Esophagus muscularis mucosa (tissue), 4 donors: ENCODE measurements at regions not wholly inside any gene's neighbourhood (a gene's known extent, or its start where the extent isn't known, plus 50 kb on each side); places are given as distances from the start of the nearest gene placed in this dataset.

Experiments used
- DNase-seq: peaks from one replicate; pipeline ENCODE4 v3.0.0-alpha.2; 2017; ENCODE audit errors: extremely low spot score
- H3K27ac ChIP-seq, 4 donors: fragments of 200-600 bp; sonication (generic); replicated peaks in 1 of 4; 1 replicate in 3 of 4; 2 replicates in 1 of 4; pipeline ENCODE4 v1.5.1; 2016 to 2019; ENCODE audit warnings: mild to moderate bottlenecking in 1 of 4
- H3K27me3 ChIP-seq, 4 donors: fragments of 200-600 bp; sonication (generic); one replicate each; pipeline versions ENCODE4 v1.5.1 to v1.6.0; 2016 to 2019
- H3K36me3 ChIP-seq, 4 donors: fragments of 200-600 bp; sonication (generic); one replicate each; pipeline ENCODE4 v1.5.1; 2016 to 2019
- H3K4me1 ChIP-seq, 4 donors: fragments of 200-600 bp; sonication (generic); one replicate each; pipeline ENCODE4 v1.5.1; 2016 to 2019
- H3K4me3 ChIP-seq, 4 donors: fragments of 200-600 bp; sonication (generic); 1 replicate in 2 of 4; 2 replicates in 2 of 4; pipeline ENCODE4 v1.5.1; 2016 to 2019; ENCODE audit warnings: mild to moderate bottlenecking in 4 of 4, moderate library complexity in 1 of 4
- H3K9me3 ChIP-seq, 4 donors: fragments of 200-600 bp; sonication (generic); 1 replicate in 3 of 4; 2 replicates in 1 of 4; pipeline ENCODE4 v1.5.1; 2016 to 2019
- EP300 ChIP-seq: sonication (generic); formaldehyde crosslinking; IDR thresholded peaks from one replicate; pipeline ENCODE4 v1.6.1; 2017; ENCODE audit warnings: antibody characterized with exemption
- POLR2A ChIP-seq: fragments of 450-650 bp; IDR thresholded peaks from one replicate; pipeline ENCODE4 v1.6.1; 2017; ENCODE audit warnings: antibody characterized with exemption, moderate library complexity, mild to moderate bottlenecking, low read depth
- POLR2AphosphoS5 ChIP-seq, 2 donors: sonication (generic); formaldehyde crosslinking; IDR thresholded peaks; one replicate each; pipeline ENCODE4 v1.6.1; 2017; ENCODE audit warnings: antibody characterized with exemption in 2 of 2
- WGBS: methylation state at CpG from one replicate; pipeline ENCODE4 v1.1.5; 2018; 5-methylcytosine and 5-hydroxymethylcytosine counted together
- intact Hi-C: fragments of 100-400 bp; cut with DNase I; formaldehyde crosslinking; loops from one replicate; pipeline ENCODE4 v1.15.1; 2023
- TF ChIP-seq, protein P1 (sequence below), 3 experiments: fragments of 200-600 bp in 2 of 3; fragments of 450-650 bp in 1 of 3; sonication (generic) in 2 of 3; IDR thresholded peaks; one replicate each; pipeline ENCODE4 v1.5.1; 2017 to 2019; ENCODE audit warnings: antibody characterized with exemption in 3 of 3, mild to moderate bottlenecking in 2 of 3, moderate library complexity in 1 of 3

DNA sequence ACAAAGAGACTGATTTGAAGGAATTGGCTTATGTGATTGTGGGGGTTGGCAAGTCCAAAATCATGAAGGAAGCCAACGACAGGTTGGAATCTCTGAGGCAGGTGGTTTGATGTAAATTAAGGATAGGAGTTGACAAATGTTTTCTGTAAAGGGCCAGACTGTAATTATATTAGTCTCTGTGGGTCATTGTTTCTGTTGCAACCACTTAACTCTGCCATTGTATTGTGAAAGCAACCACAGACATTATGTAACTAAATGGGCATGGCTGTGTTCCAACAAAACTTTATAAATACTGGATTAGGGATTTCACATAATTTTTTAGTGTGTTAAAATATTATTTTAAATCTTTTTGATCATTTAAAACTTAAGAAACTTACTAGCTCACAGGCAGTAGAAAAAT, 199.2 kb upstream of the MYLIP start:
- Histone ChIP-seq H3K4me3 (no peak overlapping the region), H3K36me3 (no peaks in the 10 kb centered on the region), H3K4me1 (no peaks in the 10 kb centered on the region), H3K27me3 (no peaks in the 10 kb centered on the region), H3K9me3 (peaks cover 0 to 10% (median 0%) of the 10 kb centered on the region in 4 donors), H3K27ac (no peak overlapping the region)
- intact Hi-C loops: no loop called here
- WGBS: 70% methylated on average over 1 of the region's 1 CpG
- TF ChIP-seq, protein P1, sequence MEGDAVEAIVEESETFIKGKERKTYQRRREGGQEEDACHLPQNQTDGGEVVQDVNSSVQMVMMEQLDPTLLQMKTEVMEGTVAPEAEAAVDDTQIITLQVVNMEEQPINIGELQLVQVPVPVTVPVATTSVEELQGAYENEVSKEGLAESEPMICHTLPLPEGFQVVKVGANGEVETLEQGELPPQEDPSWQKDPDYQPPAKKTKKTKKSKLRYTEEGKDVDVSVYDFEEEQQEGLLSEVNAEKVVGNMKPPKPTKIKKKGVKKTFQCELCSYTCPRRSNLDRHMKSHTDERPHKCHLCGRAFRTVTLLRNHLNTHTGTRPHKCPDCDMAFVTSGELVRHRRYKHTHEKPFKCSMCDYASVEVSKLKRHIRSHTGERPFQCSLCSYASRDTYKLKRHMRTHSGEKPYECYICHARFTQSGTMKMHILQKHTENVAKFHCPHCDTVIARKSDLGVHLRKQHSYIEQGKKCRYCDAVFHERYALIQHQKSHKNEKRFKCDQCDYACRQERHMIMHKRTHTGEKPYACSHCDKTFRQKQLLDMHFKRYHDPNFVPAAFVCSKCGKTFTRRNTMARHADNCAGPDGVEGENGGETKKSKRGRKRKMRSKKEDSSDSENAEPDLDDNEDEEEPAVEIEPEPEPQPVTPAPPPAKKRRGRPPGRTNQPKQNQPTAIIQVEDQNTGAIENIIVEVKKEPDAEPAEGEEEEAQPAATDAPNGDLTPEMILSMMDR (IDR thresholded peaks at IDR 0.05): no peak
- TF ChIP-seq EP300 (no peak), POLR2AphosphoS5 (IDR thresholded peaks at IDR 0.05) (no peak), POLR2A (no peak)
- DNase-seq: no peak

DNA sequence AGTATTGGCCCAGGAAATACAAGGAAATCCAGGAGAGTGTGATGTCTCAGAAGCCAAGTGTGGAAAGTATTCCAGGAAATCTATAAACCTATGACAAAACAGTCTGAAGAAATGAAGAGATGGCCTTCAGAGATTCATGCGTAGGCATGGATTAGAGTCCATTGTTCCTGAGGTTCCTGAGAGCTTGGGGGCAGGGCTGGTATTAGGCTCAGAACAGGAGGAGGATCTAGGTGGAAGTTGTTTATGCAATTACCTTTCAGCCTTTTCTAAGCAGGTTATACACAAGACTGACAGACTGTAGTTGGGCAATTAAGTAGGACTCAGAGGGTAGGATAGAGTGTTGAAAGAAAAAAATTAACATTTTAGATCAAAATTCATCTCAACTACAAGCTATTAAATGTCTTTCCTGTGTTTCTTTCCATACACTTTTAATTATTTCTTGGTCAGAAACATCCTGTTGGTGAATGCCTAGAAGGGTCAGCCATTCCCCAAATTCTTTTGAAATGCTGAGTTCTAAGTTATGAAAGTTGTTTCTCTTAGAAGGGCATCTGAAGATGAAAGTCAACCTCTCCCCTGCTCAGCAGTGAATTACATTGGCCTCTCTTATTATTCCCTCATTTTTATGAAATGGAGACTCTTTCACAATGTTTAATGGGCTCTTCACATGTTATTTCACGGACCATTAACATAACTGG, 201.2 kb upstream of the MYLIP start:
- DNase-seq: no peak
- H3K27me3 ChIP-seq: no peaks in the 10 kb centered on the region
- H3K9me3 ChIP-seq: peaks cover 0 to 10% (median 0%) of the 10 kb centered on the region in 4 donors
- 89% methylated on average over 2 of the region's 2 CpGs for WGBS
- H3K4me1 ChIP-seq: no peaks in the 10 kb centered on the region
- H3K4me3 ChIP-seq: no peak overlapping the region
- no peaks in the 10 kb centered on the region for H3K36me3 ChIP-seq
- H3K27ac ChIP-seq: no peak overlapping the region
- intact Hi-C loops: no loop called here
- TF ChIP-seq POLR2AphosphoS5 (IDR thresholded peaks at IDR 0.05): no peak
- TF ChIP-seq, protein P1 (IDR thresholded peaks at IDR 0.05): no peak
- no peak for TF ChIP-seq EP300
- TF ChIP-seq POLR2A: no peak

- no peak overlapping the region for H3K27ac ChIP-seq
- intact Hi-C loops: no loop called here
- no peaks in the 10 kb centered on the region for H3K4me1 ChIP-seq
- no peak overlapping the region for H3K4me3 ChIP-seq
- peaks cover 0 to 5% (median 0%) of the 10 kb centered on the region in 4 donors for H3K9me3 ChIP-seq
- WGBS: 76% methylated on average over 3 of the region's 3 CpGs
- no peaks in the 10 kb centered on the region for H3K27me3 ChIP-seq
- no peak for DNase-seq
- TF ChIP-seq POLR2AphosphoS5 (IDR thresholded peaks at IDR 0.05) (no peak), POLR2A (no peak), EP300 (no peak)
- TF ChIP-seq, protein P1 (IDR thresholded peaks at IDR 0.05): no peak
- no peaks in the 10 kb centered on the region for H3K36me3 ChIP-seq
These were observed 202.6 kb upstream of the MYLIP start for GRCh38 chr6:15926256-15926655.

GRCh38 chr6:15924893-15925292, 204.0 kb upstream of the MYLIP start:
- Histone ChIP-seq H3K4me3 (no peak overlapping the region), H3K27me3 (no peaks in the 10 kb centered on the region), H3K9me3 (no peaks in the 10 kb centered on the region), H3K27ac (no peak overlapping the region), H3K4me1 (no peaks in the 10 kb centered on the region), H3K36me3 (no peaks in the 10 kb centered on the region)
- intact Hi-C loops: no loop called here
- TF ChIP-seq EP300: no peak
- no peak for TF ChIP-seq POLR2AphosphoS5 (IDR thresholded peaks at IDR 0.05)
- no peak for TF ChIP-seq POLR2A
- TF ChIP-seq, protein P1 (IDR thresholded peaks at IDR 0.05): no peak
- no peak for DNase-seq
